Panc1 (cell line): ENCODE measurements at regions not wholly inside any gene's neighbourhood (a gene's known extent, or its start where the extent isn't known, plus 50 kb on each side); places are given as distances from the start of the nearest gene placed in this dataset.

Source experiments
- POLR2AphosphoS5 ChIP-seq: IDR thresholded peaks from 2 replicates; pipeline ENCODE4 v1.6.1; 2012; ENCODE audit warnings: mild to moderate bottlenecking, low read depth, low read length, moderate library complexity
- TF ChIP-seq, protein P1 (sequence below): fragments of 450-650 bp; IDR thresholded peaks from 2 replicates; pipeline ENCODE4 v1.5.1; 2017; ENCODE audit warnings: mild to moderate bottlenecking
- TF ChIP-seq, protein P2 (sequence below), 2 experiments: IDR thresholded peaks; 2 replicates each; pipeline ENCODE4 v1.6.1; 2011 to 2012; ENCODE audit warnings: low read depth in 2 of 2, control low read depth in 1 of 2, low read length in 1 of 2, mild to moderate bottlenecking in 1 of 2, moderate library complexity in 1 of 2; ENCODE audit not compliant: insufficient read depth in 1 of 2

GRCh38 chr18:78587626-78588600 lies 391.7 kb upstream of the SALL3 start:
- TF ChIP-seq, protein P1, sequence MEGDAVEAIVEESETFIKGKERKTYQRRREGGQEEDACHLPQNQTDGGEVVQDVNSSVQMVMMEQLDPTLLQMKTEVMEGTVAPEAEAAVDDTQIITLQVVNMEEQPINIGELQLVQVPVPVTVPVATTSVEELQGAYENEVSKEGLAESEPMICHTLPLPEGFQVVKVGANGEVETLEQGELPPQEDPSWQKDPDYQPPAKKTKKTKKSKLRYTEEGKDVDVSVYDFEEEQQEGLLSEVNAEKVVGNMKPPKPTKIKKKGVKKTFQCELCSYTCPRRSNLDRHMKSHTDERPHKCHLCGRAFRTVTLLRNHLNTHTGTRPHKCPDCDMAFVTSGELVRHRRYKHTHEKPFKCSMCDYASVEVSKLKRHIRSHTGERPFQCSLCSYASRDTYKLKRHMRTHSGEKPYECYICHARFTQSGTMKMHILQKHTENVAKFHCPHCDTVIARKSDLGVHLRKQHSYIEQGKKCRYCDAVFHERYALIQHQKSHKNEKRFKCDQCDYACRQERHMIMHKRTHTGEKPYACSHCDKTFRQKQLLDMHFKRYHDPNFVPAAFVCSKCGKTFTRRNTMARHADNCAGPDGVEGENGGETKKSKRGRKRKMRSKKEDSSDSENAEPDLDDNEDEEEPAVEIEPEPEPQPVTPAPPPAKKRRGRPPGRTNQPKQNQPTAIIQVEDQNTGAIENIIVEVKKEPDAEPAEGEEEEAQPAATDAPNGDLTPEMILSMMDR = no peak
- TF ChIP-seq, protein P2, sequence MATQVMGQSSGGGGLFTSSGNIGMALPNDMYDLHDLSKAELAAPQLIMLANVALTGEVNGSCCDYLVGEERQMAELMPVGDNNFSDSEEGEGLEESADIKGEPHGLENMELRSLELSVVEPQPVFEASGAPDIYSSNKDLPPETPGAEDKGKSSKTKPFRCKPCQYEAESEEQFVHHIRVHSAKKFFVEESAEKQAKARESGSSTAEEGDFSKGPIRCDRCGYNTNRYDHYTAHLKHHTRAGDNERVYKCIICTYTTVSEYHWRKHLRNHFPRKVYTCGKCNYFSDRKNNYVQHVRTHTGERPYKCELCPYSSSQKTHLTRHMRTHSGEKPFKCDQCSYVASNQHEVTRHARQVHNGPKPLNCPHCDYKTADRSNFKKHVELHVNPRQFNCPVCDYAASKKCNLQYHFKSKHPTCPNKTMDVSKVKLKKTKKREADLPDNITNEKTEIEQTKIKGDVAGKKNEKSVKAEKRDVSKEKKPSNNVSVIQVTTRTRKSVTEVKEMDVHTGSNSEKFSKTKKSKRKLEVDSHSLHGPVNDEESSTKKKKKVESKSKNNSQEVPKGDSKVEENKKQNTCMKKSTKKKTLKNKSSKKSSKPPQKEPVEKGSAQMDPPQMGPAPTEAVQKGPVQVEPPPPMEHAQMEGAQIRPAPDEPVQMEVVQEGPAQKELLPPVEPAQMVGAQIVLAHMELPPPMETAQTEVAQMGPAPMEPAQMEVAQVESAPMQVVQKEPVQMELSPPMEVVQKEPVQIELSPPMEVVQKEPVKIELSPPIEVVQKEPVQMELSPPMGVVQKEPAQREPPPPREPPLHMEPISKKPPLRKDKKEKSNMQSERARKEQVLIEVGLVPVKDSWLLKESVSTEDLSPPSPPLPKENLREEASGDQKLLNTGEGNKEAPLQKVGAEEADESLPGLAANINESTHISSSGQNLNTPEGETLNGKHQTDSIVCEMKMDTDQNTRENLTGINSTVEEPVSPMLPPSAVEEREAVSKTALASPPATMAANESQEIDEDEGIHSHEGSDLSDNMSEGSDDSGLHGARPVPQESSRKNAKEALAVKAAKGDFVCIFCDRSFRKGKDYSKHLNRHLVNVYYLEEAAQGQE (IDR thresholded peaks at IDR 0.05; ENCODE audit: insufficient read depth in 1 of 2, low read depth in 2 of 2, low read length in 1 of 2) = no peak
- TF ChIP-seq POLR2AphosphoS5 = no peak
